ENCODE measurements at regions not wholly inside any gene's neighbourhood (a gene's known extent, or its start where the extent isn't known, plus 50 kb on each side); places are given as distances from the start of the nearest gene placed in this dataset.

DNA sequence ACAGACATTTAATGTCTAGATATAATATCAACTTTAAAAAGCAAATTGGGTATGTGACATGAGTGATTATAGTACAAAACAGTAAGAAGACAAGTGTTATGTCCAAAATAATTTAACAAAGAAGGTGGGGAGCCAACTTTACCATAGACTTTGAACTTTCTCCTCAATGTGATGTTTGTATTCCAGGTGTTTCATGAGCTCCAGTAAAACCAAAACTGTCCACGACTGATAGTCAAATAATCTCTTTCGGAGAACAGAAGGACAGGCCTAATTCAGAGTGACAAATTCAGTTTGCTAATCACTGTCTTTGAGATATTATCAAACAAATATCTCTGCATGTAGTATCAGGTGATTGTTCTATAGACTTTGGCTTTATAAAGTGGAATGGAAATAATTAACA is 1112.6 kb downstream of the SLC6A15 start:
- TF ChIP-seq YY1 (IDR thresholded peaks at IDR 0.05; ENCODE audit: insufficient read depth, insufficient read length) = no peak
- TF ChIP-seq SUZ12 (IDR thresholded peaks at IDR 0.05; ENCODE audit: extremely low read depth, insufficient read depth, insufficient read length) = no peak
